ENCODE measurements at regions not wholly inside any gene's neighbourhood (a gene's known extent, or its start where the extent isn't known, plus 50 kb on each side); places are given as distances from the start of the nearest gene placed in this dataset.

GRCh38 chr14:56378046-56378445 lies 201.6 kb upstream of the TMEM260 start:
- Histone ChIP-seq H3K27me3 (ENCODE audit: insufficient read depth, low read length) (peaks cover under 1% of the 10 kb centered on the region; the same call in 1 of the 2 replicates), H3K4me1 (ENCODE audit: control insufficient read depth in 1 of 2, insufficient read depth in 2 of 2, low read length in 2 of 2) (no peaks in the 10 kb centered on the region), H4K20me1 (ENCODE audit: insufficient read depth) (no peaks in the 10 kb centered on the region), H3K9me3 (ENCODE audit: control insufficient read depth in 1 of 2, insufficient read depth in 1 of 2, low read depth in 1 of 2, low read length in 2 of 2) (peaks cover 0 to 5% of the 10 kb centered on the region in 2 experiments; a peak in 1 of 4 replicates), H2AFZ (ENCODE audit: low read depth, low read length, poor library complexity, severe bottlenecking) (no peak overlapping the region), H3K4me3 (replicated peaks in 1 of 2; ENCODE audit: low read depth in 1 of 2, low read length in 2 of 2) (no peak overlapping the region), H3K9ac (ENCODE audit: low read length) (no peak overlapping the region), H3K4me2 (ENCODE audit: low read length) (no peak overlapping the region), H3K36me3 (ENCODE audit: control insufficient read depth in 1 of 2, insufficient read depth in 2 of 2, low read length in 2 of 2) (no peaks in the 10 kb centered on the region), H3K79me2 (ENCODE audit: insufficient read depth, low read length) (no peaks in the 10 kb centered on the region), H3K27ac (ENCODE audit: low read depth, low read length) (no peak overlapping the region), H3K9me2 (ENCODE audit: insufficient read depth) (no peaks in the 10 kb centered on the region)
- POLR2A ChIA-PET = no interaction called here
- ATAC-seq (no peak), DNase-seq (ENCODE audit: low read depth, low spot score) (no peak)
- BruUV-seq (replicated peaks) = no TSS peak
- intact Hi-C loops (cut with micrococcal nuclease) = no loop called here
- RAD21 ChIA-PET (ENCODE audit: low non-redundant PET in 1 of 2, low total read pairs in 2 of 2, uncharacterized antibody in 2 of 2, unreplicated experiment in 2 of 2) = no interaction called here
- CTCF ChIA-PET = no interaction called here
- no peak for TF ChIP-seq CTCF (IDR thresholded peaks at IDR 0.05 in 2 of 3, conservative IDR thresholded peaks at IDR 0.05 in 1 of 3; ENCODE audit: borderline replicate concordance in 1 of 3, insufficient read depth in 1 of 3, low read depth in 2 of 3, low read length in 2 of 3)

DNA sequence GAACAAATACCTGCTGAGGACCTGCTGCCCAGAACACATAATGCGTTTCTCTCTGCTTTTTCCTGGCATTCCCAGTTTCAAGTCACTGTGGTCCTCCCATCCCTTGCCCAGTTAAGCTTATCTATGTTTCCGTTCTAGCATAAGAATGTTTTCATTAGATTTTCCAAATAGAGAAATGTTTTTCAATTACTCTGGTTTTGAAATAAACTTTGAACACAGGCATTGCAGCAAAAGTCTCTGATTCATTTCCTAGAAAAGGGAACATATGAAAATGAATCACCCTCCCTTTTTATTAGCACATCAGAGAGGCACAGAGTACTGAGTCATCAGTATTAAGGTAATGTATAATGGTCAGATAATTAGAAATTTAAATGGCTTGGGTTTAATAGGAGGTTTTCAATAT lies 201.1 kb upstream of the TMEM260 start:
- Histone ChIP-seq H2AFZ (ENCODE audit: low read depth, low read length, poor library complexity, severe bottlenecking) (no peak overlapping the region), H3K27me3 (ENCODE audit: insufficient read depth, low read length) (no peaks in the 10 kb centered on the region; the same call in 1 of the 2 replicates), H3K79me2 (ENCODE audit: insufficient read depth, low read length) (no peaks in the 10 kb centered on the region), H3K4me1 (ENCODE audit: control insufficient read depth in 1 of 2, insufficient read depth in 2 of 2, low read length in 2 of 2) (no peaks in the 10 kb centered on the region), H3K9ac (ENCODE audit: low read length) (no peak overlapping the region), H3K9me3 (ENCODE audit: control insufficient read depth in 1 of 2, insufficient read depth in 1 of 2, low read depth in 1 of 2, low read length in 2 of 2) (peaks cover 0 to 5% of the 10 kb centered on the region in 2 experiments; a peak in 1 of 4 replicates), H4K20me1 (ENCODE audit: insufficient read depth) (no peaks in the 10 kb centered on the region), H3K9me2 (ENCODE audit: insufficient read depth) (no peaks in the 10 kb centered on the region), H3K27ac (ENCODE audit: low read depth, low read length) (no peak overlapping the region), H3K4me2 (ENCODE audit: low read length) (no peak overlapping the region), H3K4me3 (replicated peaks in 1 of 2; ENCODE audit: low read depth in 1 of 2, low read length in 2 of 2) (no peak overlapping the region), H3K36me3 (ENCODE audit: control insufficient read depth in 1 of 2, insufficient read depth in 2 of 2, low read length in 2 of 2) (no peaks in the 10 kb centered on the region)
- ChIA-PET CTCF (no interaction called here), RAD21 (ENCODE audit: low non-redundant PET in 1 of 2, low total read pairs in 2 of 2, uncharacterized antibody in 2 of 2, unreplicated experiment in 2 of 2) (no interaction called here), POLR2A (no interaction called here)
- TF ChIP-seq YY1 (IDR thresholded peaks at IDR 0.05; ENCODE audit: extremely low read depth, insufficient replicate concordance, low read depth, low read length) = no peak
- no peak for TF ChIP-seq EGR1 (IDR thresholded peaks at IDR 0.05; ENCODE audit: low read depth)
- DNase-seq (ENCODE audit: low read depth, low spot score) = no peak
- intact Hi-C loops (cut with micrococcal nuclease) = no loop called here
- no TSS peak for BruUV-seq (replicated peaks)
- no peak for ATAC-seq

All from HCT116 (cell line).